PC-9 (cell line): ENCODE measurements at regions not wholly inside any gene's neighbourhood (a gene's known extent, or its start where the extent isn't known, plus 50 kb on each side); places are given as distances from the start of the nearest gene placed in this dataset.
A peak's percentile ranks its signal among the peaks of the same experiment; 100 is the strongest.

Experiments used
- BruUV-seq: library from RNA; stranded (reverse); fragments of 400-500 nt; replicated peaks from 2 replicates; lab custom pipeline; 2021; lab: Mats Ljungman, UMichigan
- CTCF ChIA-PET: fragments of 300-600 bp; sonication (Branson Sonifier 250); formaldehyde crosslinking; loops from one replicate; lab custom pipeline; 2022; ENCODE audit warnings: antibody characterized with exemption; lab: Charles Lee
- POLR2A ChIA-PET: fragments of 300-600 bp; sonication (Branson Sonifier 250); formaldehyde crosslinking; loops from one replicate; lab custom pipeline; 2022; ENCODE audit warnings: antibody characterized with exemption; ENCODE audit not compliant: unreplicated experiment; lab: Charles Lee
- DNase-seq, 2 experiments: peaks; one replicate each; pipeline versions ENCODE4 v3.0.0 to v3.0.0-alpha.2; 2015 to 2022; ENCODE audit warnings: mixed read lengths in 1 of 2
- H2AFZ ChIP-seq: fragments of 200-600 bp; sonication (generic); 2 replicates; pipeline ENCODE4 v1.8.1; 2017; ENCODE audit warnings: antibody characterized with exemption
- H3F3A ChIP-seq: fragments of 200-600 bp; sonication (generic); 2 replicates; pipeline ENCODE4 v1.8.1; 2017; ENCODE audit warnings: antibody characterized with exemption, mild to moderate bottlenecking, low read depth; ENCODE audit not compliant: insufficient read depth
- H3K27ac ChIP-seq: fragments of 200-600 bp; sonication (generic); 2 replicates; pipeline ENCODE4 v1.6.1; 2016; ENCODE audit warnings: mixed run types
- H3K27me3 ChIP-seq: fragments of 200-600 bp; sonication (generic); 2 replicates; pipeline ENCODE4 v1.6.1; 2016; ENCODE audit warnings: low read depth, mixed run types; ENCODE audit not compliant: insufficient read depth
- H3K36me3 ChIP-seq: fragments of 200-600 bp; sonication (generic); 2 replicates; pipeline ENCODE4 v1.6.1; 2016; ENCODE audit warnings: low read depth, mixed run types
- H3K4me1 ChIP-seq: fragments of 200-600 bp; sonication (generic); replicated peaks from 2 replicates; pipeline ENCODE4 v1.6.1; 2016; ENCODE audit warnings: mixed run types; ENCODE audit not compliant: insufficient read depth
- H3K4me2 ChIP-seq: fragments of 200-600 bp; sonication (generic); 2 replicates; pipeline ENCODE4 v1.6.1; 2017; ENCODE audit warnings: mixed run types
- H3K4me3 ChIP-seq: fragments of 200-600 bp; sonication (generic); 2 replicates; pipeline ENCODE4 v1.6.1; 2016; ENCODE audit warnings: mixed run types
- H3K79me2 ChIP-seq: fragments of 200-600 bp; sonication (generic); 2 replicates; pipeline ENCODE4 v1.6.1; 2017; ENCODE audit warnings: low read depth, mixed run types
- H3K9me2 ChIP-seq: fragments of 200-600 bp; sonication (generic); 2 replicates; pipeline ENCODE4 v1.8.1; 2017; ENCODE audit warnings: mild to moderate bottlenecking; ENCODE audit not compliant: insufficient read depth
- H3K9me3 ChIP-seq: fragments of 200-600 bp; sonication (generic); 2 replicates; pipeline ENCODE4 v1.8.1; 2016; ENCODE audit warnings: low read depth; ENCODE audit not compliant: insufficient read depth
- H4K20me1 ChIP-seq: fragments of 200-600 bp; sonication (generic); 2 replicates; pipeline ENCODE4 v1.8.1; 2017; ENCODE audit not compliant: insufficient read depth
- CTCF ChIP-seq: fragments of 200-600 bp; sonication (generic); conservative IDR thresholded peaks from 2 replicates; pipeline ENCODE4 v1.6.1; 2017; ENCODE audit warnings: mixed run types, antibody characterized with exemption, mild to moderate bottlenecking, moderate library complexity
- EZH2 ChIP-seq: fragments of 200-600 bp; sonication (generic); IDR thresholded peaks from 2 replicates; pipeline ENCODE4 v1.8.0; 2017; ENCODE audit warnings: antibody characterized with exemption, low read depth
- intact Hi-C: fragments of 100-400 bp; cut with micrococcal nuclease; formaldehyde crosslinking; loops from one replicate; pipeline ENCODE4 v1.10.0; 2022; ENCODE audit not compliant: unreplicated experiment

GRCh38 chr5:174609116-174609515, 115.3 kb upstream of the MSX2 start:
- ChIA-PET POLR2A (no interaction called here), CTCF (no interaction called here)
- Histone ChIP-seq H3K9me2 (no peaks in the 10 kb centered on the region), H3K27ac (no peak overlapping the region), H3F3A (no peaks in the 10 kb centered on the region), H3K36me3 (no peaks in the 10 kb centered on the region), H3K4me2 (peak overlapping the region; percentile 36; the same call in 1 of the 2 replicates), H3K79me2 (no peaks in the 10 kb centered on the region), H4K20me1 (no peaks in the 10 kb centered on the region), H3K27me3 (peaks cover 81% of the 10 kb centered on the region), H3K9me3 (no peaks in the 10 kb centered on the region), H3K4me1 (no peaks in the 10 kb centered on the region), H2AFZ (no peak overlapping the region), H3K4me3 (no peak overlapping the region)
- DNase-seq: peak in 1 of 2 experiments; percentile 66
- BruUV-seq: no TSS peak
- TF ChIP-seq CTCF: no peak
- no peak for TF ChIP-seq EZH2
- intact Hi-C loops: no loop called here

- H3K4me3 ChIP-seq: no peak overlapping the region
- ChIA-PET POLR2A (no interaction called here), CTCF (no interaction called here)
- H3K79me2 ChIP-seq: no peaks in the 10 kb centered on the region
- no peaks in the 10 kb centered on the region for H3K36me3 ChIP-seq
- TF ChIP-seq EZH2 (no peak), CTCF (no peak)
- no peaks in the 10 kb centered on the region for H3K9me3 ChIP-seq
- H3F3A ChIP-seq: no peaks in the 10 kb centered on the region
- intact Hi-C loops: no loop called here
- BruUV-seq: no TSS peak
- DNase-seq: peak in 1 of 2 experiments; percentile 64
- H3K4me2 ChIP-seq: no peak overlapping the region
- H3K9me2 ChIP-seq: no peaks in the 10 kb centered on the region
- H3K27ac ChIP-seq: no peak overlapping the region
- no peak overlapping the region for H2AFZ ChIP-seq
- H4K20me1 ChIP-seq: no peaks in the 10 kb centered on the region
- no peaks in the 10 kb centered on the region for H3K4me1 ChIP-seq
- H3K27me3 ChIP-seq: peaks cover 80% of the 10 kb centered on the region
These were observed 113.4 kb upstream of the MSX2 start for GRCh38 chr5:174610968-174611367.

- ChIA-PET POLR2A (no interaction called here), CTCF (no interaction called here)
- Histone ChIP-seq H3K9me2 (no peaks in the 10 kb centered on the region), H3K27ac (no peak overlapping the region), H3K4me3 (no peak overlapping the region), H3K36me3 (no peaks in the 10 kb centered on the region), H4K20me1 (no peaks in the 10 kb centered on the region), H3K9me3 (no peaks in the 10 kb centered on the region), H3K4me1 (no peaks in the 10 kb centered on the region), H2AFZ (no peak overlapping the region), H3K4me2 (no peak overlapping the region), H3K27me3 (peaks cover 78% of the 10 kb centered on the region), H3K79me2 (no peaks in the 10 kb centered on the region), H3F3A (no peaks in the 10 kb centered on the region)
- no peak for TF ChIP-seq EZH2
- TF ChIP-seq CTCF: no peak
- intact Hi-C loops: no loop called here
- no peak for DNase-seq
- BruUV-seq: no TSS peak
These were observed 111.7 kb upstream of the MSX2 start for GRCh38 chr5:174612686-174613085.
